ENCODE measurements at regions not wholly inside any gene's neighbourhood (a gene's known extent, or its start where the extent isn't known, plus 50 kb on each side); places are given as distances from the start of the nearest gene placed in this dataset.
A peak's percentile ranks its signal among the peaks of the same experiment; 100 is the strongest.
"Not testable (repeated sequence)": the region's sequence is repeated elsewhere in the genome, so short reads cannot be mapped to it uniquely, and the experiment has no call there.

DNA sequence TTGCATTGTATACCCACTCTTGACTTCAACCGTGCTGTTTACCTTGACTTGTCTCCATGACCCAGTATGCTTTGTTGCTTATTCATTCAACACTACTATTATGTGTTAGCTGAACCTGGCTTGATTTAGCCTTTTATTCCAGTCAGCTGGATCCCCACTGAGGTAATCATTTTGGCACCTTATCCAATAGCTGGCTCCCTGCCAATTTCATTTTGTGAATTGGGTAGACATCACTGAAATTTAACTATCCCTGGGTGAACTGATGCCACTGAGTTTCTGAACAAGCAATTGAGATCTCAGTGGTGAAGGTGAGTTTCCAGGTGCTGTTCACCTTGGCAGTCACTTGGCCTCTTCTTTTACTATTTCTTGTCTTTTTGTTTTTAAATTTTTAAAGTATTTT lies 584.3 kb downstream of the ADCYAP1 start:
- DNase-seq (ENCODE audit: low read depth) = no peak

DNA sequence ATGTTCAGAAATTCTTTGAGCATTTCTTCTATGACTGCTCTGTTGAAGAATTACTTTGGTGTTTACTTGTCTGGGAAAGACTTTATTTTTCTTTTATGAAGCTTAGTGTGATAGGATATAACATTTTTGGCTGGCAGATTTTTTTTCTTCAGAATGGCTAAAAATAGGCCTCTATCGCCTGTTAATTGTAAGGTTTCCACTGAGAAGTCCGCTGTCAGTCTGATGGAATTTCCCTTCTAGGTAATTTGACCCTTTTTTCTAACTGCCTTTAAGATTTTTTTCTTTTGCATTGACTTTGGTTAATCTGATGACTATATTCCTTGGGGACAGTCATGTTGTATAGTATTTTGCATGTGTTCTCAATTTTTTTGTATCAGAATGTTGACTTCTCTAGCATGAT lies 590.7 kb downstream of the ADCYAP1 start:
- no peak for DNase-seq (ENCODE audit: low read depth)

DNA sequence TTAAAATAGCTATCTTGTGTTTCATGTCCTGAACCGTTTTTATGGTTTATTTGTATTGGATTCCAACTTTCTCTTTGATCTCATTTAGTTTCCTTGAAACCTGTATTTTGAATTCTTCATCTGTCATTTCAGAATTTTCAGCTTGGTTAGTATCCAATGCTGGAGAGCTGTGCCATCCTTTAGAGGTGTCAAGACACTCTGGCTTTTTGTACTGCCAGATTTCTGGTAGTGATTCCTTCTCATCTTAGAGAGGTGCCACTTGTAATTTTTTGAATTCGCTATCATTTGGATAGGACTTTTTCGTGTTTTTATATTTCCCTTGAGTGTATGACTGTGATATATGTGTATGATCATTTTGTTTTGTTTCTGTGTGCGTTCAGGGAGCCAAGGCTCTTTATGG lies 591.4 kb downstream of the ADCYAP1 start:
- DNase-seq (ENCODE audit: low read depth) = no peak

- no peak for DNase-seq (ENCODE audit: low read depth)
These were observed 593.5 kb downstream of the ADCYAP1 start for GRCh38 chr18:1498216-1498615.

DNA sequence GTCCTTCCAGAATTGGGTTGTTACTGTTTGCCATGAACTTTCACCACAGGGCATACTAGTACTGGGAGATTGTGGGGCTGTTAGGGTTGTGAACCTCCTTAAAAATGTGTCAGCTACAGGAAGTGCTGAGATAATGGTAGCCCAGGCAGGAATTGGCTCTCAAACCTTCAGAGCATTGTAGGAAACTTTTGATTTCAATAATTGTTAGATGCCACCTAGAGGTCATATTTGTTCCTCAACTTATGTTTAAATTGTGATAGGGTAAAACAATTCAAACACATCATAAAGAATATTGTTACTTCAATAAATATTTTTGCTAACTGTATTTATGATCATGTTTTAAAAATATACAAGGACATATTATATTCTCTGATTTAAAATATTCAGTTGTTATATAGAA lies 594.6 kb downstream of the ADCYAP1 start:
- no peak for DNase-seq (ENCODE audit: low read depth)

GRCh38 chr18:1503847-1504246 lies 599.2 kb downstream of the ADCYAP1 start:
- DNase-seq (ENCODE audit: low read depth) = no peak

DNA sequence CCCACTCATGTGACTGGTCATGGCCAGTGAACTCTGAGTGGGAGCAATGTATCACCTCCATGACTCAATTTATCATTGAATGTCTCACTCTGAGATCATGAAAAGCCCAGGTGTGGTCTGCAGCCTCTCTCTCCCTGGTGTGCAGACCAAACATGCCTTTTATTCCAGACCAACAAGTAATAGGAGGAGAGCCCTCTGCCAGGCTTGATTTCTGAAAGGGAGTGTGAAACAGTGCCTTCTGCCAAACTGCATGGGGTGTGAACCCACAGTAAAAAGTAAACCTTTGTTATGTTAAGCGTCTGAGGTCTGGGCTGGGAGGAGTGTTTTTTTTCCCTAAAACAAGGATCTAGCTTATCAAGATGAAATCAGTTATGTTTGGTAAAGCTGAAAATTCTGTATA lies 601.2 kb downstream of the ADCYAP1 start:
- DNase-seq (ENCODE audit: low read depth) = no peak

DNA sequence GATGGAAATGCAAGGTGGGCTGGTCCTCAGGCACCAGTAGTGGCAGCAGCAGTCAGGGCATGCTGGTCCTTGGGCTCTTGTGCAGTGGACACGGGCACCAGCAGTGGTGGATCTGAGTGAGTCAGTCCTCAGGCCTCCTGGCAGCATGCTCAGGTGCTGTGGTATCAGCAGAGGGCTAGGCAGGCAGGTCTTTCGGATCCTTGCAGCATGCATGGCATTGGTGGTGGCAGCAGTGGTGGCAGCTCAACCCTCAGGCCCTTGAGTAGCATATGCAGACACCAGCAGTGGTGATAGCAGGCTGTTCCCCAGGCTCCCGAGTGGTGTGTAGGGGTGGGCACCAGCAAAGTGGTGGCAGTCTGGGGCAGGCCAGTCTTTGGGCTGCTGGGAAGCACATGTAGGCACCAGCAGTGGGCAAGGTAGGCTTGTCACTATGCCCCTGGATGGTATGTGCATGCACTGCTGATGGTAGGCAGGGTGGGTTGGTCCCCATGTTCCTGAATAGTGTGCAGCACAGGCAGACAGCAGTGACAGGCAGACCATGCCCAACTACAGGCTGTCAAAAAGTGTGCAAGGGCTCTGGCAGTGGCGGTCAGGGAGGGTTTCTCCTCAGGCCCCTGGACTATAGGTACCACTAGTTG lies 606.0 kb downstream of the ADCYAP1 start:
- no peak for DNase-seq (ENCODE audit: low read depth)

GRCh38 chr18:1511619-1512311 lies 607.1 kb downstream of the ADCYAP1 start:
- no peak for DNase-seq (ENCODE audit: low read depth)

- DNase-seq (ENCODE audit: low read depth) = peak; percentile 1
These were observed 608.8 kb downstream of the ADCYAP1 start for GRCh38 chr18:1513519-1513918.

DNA sequence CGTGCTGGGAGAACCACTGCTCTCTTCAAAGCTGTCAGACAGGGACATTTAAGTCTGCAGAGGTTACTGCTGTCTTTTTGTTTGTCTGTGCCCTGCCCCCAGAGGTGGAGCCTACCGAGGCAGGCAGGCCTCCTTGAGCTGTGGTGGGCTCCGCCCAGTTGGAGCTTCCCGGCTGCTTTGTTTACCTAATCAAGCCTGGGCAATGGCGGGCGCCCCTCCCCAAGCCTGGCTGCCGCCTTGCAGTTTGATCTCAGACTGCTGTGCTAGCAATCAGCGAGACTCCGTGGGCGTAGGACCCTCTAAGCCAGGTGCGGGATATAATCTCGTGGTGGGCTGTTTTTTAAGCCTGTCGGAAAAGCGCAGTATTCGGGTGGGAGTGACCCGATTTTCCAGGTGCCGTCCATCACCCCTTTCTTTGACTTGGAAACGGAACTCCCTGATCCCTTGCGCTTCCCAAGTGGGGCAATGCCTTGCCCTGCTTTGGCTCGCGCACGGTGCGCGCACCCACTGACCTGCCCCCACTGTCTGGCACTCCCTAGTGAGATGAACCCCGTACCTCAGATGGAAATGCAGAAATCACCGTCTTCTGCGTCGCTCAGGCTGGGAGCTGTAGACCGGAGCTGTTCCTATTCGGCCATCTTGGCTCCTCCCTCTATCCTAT lies 617.0 kb downstream of the ADCYAP1 start:
- DNase-seq (ENCODE audit: low read depth) = not testable (repeated sequence)

- DNase-seq (ENCODE audit: low read depth) = no peak
These were observed 617.6 kb downstream of the ADCYAP1 start for GRCh38 chr18:1522249-1522615.

- DNase-seq (ENCODE audit: low read depth) = no peak
These were observed 622.3 kb downstream of the ADCYAP1 start for GRCh38 chr18:1526991-1527390.

DNA sequence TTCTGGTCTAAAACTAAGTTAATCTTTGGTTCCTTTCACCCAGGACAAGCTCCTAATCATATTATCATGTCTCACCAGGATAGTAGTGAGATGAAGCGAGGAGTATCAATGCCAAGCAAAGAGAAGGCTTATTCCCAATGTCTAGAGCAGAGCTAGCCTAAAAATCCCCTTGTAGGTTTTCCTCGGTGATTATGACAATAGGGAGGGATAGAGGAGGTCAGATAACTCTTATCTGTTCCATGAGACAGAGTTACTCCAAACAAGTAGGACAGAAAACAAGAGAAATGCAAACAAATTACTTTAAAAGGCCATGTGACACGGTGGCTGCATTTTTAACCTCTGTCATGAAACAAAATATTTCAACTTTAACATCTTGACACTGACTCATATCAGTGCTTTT lies 623.1 kb downstream of the ADCYAP1 start:
- no peak for DNase-seq (ENCODE audit: low read depth)

DNA sequence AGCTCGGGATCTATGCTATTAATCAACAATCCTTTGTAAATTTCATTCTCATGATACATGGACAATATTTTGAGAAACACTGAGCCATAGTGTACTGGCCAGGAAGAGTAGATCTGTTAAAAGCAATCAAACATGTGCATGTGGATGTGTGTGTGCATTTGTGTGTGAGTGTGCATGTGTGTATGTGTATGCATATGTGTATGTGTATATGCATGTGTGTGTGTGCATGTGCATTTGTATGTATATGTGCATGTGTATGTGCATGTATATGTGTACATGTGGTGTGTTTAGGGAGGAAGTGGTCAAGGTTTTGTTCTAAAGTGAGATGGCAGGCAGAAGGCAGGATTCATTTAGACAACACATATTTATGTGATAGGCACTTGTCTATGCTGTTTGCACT lies 623.8 kb downstream of the ADCYAP1 start:
- no peak for DNase-seq (ENCODE audit: low read depth)

- DNase-seq (ENCODE audit: low read depth) = no peak
These were observed 624.4 kb downstream of the ADCYAP1 start for GRCh38 chr18:1528964-1529509.

DNA sequence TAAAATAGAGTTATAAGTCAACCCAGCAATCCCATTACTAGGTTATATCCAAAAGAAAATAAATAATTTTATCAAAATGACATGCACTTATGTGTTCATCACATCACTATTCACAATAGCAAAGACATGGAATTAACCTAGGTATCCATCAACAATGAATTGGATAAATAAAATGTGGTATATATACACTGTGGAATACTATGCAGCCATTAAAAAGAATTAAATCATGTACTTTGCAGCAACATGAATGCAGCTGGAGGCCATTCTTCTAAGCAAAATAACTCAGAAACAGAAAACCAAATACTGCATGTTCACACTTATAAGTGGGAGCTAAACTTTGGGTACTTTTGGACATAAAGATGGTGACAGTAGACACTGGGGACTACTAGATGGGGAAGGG lies 626.0 kb downstream of the ADCYAP1 start:
- DNase-seq (ENCODE audit: low read depth) = no peak

DNA sequence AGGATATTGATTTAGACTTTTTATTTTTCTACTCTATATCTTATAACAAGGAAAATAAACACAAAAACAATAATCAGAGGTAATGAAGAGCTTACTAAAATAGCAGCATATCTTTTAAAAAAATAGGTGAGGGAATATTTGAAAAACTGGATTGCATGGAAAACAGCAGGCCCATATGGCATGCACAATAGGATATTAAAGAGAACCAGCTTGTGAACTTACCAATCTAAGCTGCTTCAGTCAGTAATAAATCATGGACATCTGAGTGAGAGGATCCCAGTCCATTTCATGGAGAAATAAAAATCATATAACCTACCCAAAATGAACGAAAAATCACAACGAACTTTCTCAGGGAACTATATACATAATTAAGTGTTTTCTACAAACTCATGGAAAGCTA lies 634.6 kb downstream of the ADCYAP1 start:
- no peak for DNase-seq (ENCODE audit: low read depth)

DNA sequence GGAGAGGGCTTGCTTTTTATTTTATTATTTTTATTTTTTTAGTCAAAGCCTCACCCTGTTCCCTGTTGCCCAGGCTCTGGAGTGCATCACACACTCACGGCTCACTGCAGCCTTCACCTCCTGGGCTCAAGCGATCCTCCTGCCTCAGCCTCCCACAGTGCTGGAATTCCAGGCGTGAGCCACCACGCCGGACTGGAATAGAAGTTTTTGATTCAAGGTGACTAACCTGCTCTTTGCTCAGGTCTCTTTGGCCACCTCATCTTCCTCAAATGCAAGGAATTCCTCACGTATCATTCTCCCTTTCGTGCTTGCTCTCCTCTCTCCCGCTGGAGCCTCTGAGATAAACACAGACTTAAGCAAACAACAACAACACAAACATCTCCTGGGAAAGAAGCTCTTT lies 636.8 kb downstream of the ADCYAP1 start:
- DNase-seq (ENCODE audit: low read depth) = no peak

- DNase-seq (ENCODE audit: low read depth) = no peak
These were observed 637.6 kb downstream of the ADCYAP1 start for GRCh38 chr18:1542230-1542774.

DNA sequence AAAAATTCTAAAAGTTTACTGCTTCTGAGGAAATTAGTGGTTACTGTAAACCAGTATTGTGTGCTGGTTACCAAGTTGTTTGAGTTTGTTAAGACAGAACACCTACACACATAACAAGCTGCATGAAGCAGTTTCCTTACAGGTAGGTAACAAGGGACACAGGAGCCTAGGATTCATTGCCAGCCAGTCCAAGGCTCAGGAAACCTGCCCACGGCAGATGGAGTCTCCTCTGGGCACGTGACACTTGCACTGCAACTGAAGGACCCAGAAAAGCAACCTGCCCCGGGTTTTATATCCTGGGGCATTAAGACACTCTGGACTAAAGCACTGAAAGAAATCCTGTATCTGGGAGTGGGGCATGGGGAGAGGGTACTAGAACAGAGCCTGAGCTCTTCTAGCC lies 639.3 kb downstream of the ADCYAP1 start:
- DNase-seq (ENCODE audit: low read depth) = no peak

GRCh38 chr18:1557711-1558110 lies 653.0 kb downstream of the ADCYAP1 start:
- DNase-seq (ENCODE audit: low read depth) = not testable (repeated sequence)

DNA sequence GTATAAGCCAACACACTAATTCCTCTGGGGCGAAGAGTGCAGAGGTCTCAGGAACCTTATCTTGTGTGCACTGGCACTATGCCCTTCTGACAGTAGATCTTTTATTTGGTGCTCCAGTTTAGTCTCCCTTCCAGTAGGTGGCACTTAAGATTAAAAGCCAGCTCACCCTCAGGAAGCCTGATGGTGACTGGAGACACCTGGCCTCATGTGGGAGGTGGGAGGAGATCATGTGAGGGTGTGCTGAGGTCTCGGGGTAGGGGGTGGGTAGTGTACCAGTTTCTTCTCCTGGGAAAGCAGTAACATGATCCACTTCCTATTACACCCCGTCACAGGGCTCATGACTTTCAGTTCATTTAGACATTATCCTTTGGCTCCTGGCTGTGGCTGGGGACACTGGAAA lies 654.9 kb downstream of the ADCYAP1 start:
- DNase-seq (ENCODE audit: low read depth) = no peak

All from non-pigmented ciliary epithelial cell (primary cell).